VCaP (cell line): ENCODE measurements at regions not wholly inside any gene's neighbourhood (a gene's known extent, or its start where the extent isn't known, plus 50 kb on each side); places are given as distances from the start of the nearest gene placed in this dataset.

Experiments used
- H3K27ac ChIP-seq: fragments of 450-650 bp; 2 replicates; pipeline ENCODE4 v1.5.1; 2017
- CTCF ChIP-seq: fragments of 450-650 bp; conservative IDR thresholded peaks from 2 replicates; pipeline ENCODE4 v1.5.1; 2017; ENCODE audit warnings: mild to moderate bottlenecking, moderate library complexity

DNA sequence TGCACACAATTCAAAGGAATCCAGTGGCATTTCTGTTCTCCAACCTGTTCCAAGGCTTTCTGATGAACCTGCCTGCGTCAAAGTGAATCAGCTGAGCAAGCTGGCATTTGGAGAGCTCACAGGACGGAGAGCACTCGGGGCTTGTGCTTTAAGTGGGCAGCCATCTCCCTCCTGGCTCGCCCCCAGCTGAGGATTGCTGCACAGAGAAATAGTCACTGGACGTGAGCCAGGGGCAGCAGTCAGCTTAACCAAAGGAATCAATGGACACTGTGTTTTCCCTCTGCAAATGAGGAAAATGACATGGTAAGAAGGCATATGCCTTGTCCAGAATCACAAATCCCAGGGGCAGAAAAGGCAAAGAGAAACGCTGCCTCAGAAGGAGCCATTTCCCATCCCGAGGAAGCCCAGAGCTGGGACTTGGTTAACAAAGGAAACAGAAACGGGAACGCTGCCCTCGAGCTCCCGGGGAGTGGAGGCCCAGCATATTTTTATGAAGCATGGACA, 299.4 kb downstream of the ZSWIM6 start:
- no peak overlapping the region for H3K27ac ChIP-seq
- TF ChIP-seq CTCF = no peak

- TF ChIP-seq CTCF = no peak
- no peak overlapping the region for H3K27ac ChIP-seq
Measured at GRCh38 chr5:61632064-61632463, 300.0 kb downstream of the ZSWIM6 start.

GRCh38 chr5:61635271-61635670, 303.2 kb downstream of the ZSWIM6 start:
- no peak overlapping the region for H3K27ac ChIP-seq
- no peak for TF ChIP-seq CTCF

- no peak for TF ChIP-seq CTCF
- H3K27ac ChIP-seq = peak overlapping the region; percentile 61
Measured at GRCh38 chr5:61637566-61637965, 305.5 kb downstream of the ZSWIM6 start.

DNA sequence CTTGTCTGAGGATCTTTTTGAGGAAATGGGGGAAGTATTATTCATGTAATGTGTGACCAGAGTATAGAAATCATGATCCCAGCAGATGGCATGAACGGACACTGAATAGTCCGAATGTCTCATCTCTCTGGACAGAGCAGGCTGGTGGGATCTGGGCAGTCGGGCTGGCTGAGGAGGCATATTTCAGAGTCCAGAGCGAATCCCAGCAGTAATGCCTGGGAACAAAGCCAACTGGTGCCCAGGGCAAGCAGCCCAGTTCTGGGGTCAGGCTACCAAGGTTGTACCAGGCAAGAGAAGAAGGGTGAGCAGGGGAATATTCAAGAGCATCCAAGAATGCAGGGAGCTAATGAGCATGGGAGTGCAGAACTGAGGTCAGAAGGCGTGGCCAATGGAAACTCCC, 306.4 kb downstream of the ZSWIM6 start:
- H3K27ac ChIP-seq = peak overlapping the region; percentile 61
- TF ChIP-seq CTCF = no peak

DNA sequence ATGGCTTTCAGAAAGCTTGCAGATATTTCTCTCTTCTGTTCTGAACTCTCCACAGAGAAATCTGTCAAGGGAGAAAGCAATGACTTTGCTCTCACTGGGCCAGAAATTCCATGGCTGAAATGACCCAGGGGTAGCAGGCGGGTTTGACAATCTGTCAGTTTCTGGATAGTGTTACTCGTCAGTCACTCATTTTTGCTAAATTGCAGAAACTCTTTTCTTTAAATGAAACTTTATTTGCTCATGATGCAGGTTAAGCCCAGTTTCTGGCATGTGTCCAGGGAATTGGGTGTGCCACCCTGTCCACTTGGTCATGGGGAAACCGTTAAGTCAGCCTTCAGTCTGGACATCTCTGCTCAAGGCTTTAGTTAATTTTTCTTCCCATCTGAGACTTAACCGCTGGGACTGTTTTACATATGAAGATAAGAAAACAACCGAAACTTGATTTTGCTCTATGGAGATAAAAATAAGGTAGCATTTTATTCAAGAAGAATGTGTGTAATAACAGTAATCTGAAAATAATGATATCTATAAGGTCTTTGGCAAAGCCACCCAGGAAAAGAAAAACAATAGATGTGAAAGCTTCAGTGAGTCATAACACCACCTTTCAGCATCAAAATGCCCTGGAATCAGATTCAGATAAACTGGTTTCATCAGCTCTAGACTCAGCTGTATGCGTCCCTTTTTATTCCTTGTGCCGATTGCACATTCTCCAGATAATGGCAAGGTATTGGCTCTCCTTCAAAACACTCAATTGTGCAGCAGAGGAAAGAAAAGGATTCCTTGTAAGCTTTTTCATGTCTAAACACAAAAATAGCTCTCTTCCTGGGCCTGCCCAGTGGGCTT, 308.3 kb downstream of the ZSWIM6 start:
- TF ChIP-seq CTCF = no peak
- H3K27ac ChIP-seq = no peak overlapping the region

DNA sequence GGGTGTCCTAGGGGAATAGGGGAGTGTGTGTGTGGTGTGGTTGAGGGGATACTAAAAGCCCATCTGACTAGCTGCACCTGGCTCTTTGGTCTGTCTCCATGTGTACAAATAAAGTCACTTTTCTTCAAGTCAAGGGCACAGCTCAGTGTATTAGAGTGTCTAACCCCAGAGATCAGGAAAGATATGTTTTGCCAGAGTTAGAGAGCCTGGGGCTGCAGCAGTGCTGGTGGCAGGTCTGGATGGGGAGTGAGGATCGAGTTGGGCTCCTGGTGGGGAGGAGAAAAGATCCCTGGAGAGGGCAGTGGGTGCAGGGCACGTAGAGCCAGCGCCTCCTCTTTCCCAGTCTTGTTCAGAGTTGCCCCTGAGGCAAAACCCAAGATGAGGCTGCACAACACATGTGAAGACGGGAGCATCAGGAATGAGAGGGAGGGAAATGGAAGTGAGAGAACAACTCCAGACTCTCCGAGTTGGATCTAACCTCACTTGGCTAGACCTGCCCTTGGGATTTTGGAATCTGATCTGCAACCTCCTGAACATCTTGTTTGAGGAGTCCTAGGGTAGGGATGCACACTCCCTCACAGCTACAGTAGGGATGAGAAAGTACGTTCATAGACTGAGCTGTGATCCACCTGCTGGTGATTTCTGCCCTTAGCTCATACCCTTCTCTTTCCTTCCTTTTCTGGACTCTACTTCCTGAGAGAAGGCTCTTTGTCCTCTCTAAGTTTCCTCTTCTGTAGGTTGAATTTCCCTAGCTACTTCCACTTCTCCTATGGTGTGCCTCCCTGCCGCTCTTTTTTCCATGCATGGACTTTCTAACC, 309.9 kb downstream of the ZSWIM6 start:
- no peak; the same call in 1 of the 2 replicates for TF ChIP-seq CTCF
- H3K27ac ChIP-seq = no peak overlapping the region
